NAMALWA (cell line): ENCODE measurements at regions not wholly inside any gene's neighbourhood (a gene's known extent, or its start where the extent isn't known, plus 50 kb on each side); places are given as distances from the start of the nearest gene placed in this dataset.

Source experiments
- DNase-seq: peaks from one replicate; pipeline ENCODE4 v3.0.0-alpha.2; 2015; ENCODE audit warnings: low spot score

DNA sequence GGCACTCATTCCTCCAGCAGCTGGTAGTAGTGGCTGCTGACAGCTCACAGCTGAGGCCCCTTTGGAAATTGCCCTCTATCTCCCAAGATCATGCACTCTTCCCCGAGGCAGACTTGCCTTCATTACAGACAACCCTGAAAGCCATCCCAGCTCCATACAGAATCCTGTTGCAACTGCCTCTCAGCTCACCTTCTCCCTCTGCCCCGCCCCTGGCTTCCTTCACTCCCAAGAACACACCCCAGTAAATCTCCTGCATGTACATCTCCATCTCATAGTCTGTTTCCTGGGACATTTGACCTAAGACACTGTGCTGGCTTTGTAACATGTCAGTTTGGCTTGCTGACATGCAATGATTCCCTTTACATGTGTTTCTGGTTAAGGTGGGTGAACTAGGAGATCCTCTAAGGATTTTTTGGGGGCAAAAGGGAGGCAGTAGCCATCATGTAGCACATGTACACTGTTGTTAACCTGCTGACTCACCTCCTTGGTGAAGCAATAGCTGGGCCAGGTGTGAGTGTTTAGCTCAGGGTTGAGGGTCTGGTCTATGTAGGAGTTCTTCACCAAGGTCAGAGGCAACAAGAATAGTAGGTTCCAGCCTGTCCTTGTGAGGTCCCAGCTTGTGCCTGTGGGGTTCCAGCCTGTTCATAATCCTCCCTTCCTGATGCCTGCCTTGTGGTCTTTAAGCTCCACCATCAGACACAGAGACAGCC, 179.6 kb downstream of the CSNK2A3 start:
- no peak for DNase-seq

- DNase-seq = peak; percentile 86
Measured at GRCh38 chr11:11171854-11172253, 181.2 kb downstream of the CSNK2A3 start.

DNA sequence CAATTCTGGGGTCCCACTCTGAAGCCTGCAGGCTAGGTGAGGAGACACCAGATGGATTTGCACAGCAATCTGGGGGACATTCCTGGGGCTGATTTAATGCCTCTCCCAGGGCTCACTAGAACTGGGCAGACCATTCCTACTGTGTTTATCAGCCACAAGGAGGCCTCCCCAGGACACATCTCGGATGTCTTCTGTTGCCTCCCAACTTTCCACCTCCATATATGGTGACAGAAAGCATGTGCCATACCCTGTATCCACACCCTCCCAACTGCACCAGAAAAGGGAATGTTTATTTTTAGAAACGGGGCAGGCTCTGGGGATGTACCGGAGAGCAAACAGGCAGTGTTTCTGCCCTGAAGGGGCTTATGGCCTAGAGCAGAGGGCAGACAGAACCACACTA, 181.8 kb downstream of the CSNK2A3 start:
- DNase-seq = no peak

- DNase-seq = no peak
Measured at GRCh38 chr11:11170352-11171084, 182.5 kb downstream of the CSNK2A3 start.

GRCh38 chr11:11169715-11170351, 183.2 kb downstream of the CSNK2A3 start:
- no peak for DNase-seq

GRCh38 chr11:11167806-11168205, 185.2 kb downstream of the CSNK2A3 start:
- no peak for DNase-seq

- DNase-seq = no peak
Measured at GRCh38 chr11:11164334-11164690, 188.7 kb downstream of the CSNK2A3 start.

DNA sequence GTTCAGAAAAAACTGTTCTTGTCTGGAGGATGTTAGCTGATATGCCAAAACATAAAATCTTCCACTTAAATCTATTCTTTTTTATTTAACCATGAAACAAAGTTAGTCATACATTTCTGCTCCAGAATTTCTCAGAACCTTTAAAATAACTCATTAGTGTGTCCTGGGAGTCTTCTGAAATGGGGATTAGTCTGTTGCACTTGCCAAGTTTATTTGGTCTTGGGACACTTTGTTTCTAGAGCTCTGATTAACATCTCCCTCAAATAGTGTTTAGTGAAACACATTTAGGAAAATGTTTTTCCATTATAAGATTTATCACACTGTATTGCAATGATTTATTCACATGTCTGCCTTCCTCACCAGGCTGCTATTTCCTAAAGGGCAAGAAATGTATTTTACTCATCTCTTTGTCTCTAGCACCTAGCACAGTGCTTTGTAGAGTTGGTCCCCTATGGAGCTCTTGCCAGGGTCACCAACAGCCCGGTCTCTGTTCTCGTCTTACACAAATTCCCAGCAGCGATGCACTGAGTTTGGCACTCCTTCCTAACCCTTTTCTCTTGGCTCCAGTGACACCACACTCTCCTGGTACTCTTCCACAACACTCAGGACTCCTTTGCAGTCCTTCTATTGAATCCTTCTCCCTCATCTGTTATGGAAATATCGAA, 189.2 kb downstream of the CSNK2A3 start:
- DNase-seq = no peak

GRCh38 chr11:11163236-11163635, 189.8 kb downstream of the CSNK2A3 start:
- DNase-seq = peak; percentile 13

DNA sequence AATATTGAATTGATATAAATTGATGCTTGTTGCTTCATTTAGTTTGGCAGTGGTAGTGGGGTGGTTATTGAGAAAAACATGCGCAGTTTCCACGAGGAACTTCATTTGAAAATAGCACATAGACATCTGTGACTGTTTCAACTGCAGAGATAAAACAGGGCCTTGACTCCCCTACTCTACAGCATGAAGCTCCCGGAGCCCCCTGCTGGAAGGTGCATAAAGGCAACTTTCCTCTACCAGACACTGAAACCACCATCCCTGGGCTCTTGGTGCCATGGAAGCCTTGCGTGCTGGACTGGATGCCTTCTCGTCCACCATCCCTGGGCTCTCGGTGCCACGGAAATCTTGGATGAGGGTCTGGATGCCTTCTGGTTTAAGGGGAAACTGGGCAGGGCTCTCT, 195.9 kb downstream of the CSNK2A3 start:
- peak; percentile 69 for DNase-seq

DNA sequence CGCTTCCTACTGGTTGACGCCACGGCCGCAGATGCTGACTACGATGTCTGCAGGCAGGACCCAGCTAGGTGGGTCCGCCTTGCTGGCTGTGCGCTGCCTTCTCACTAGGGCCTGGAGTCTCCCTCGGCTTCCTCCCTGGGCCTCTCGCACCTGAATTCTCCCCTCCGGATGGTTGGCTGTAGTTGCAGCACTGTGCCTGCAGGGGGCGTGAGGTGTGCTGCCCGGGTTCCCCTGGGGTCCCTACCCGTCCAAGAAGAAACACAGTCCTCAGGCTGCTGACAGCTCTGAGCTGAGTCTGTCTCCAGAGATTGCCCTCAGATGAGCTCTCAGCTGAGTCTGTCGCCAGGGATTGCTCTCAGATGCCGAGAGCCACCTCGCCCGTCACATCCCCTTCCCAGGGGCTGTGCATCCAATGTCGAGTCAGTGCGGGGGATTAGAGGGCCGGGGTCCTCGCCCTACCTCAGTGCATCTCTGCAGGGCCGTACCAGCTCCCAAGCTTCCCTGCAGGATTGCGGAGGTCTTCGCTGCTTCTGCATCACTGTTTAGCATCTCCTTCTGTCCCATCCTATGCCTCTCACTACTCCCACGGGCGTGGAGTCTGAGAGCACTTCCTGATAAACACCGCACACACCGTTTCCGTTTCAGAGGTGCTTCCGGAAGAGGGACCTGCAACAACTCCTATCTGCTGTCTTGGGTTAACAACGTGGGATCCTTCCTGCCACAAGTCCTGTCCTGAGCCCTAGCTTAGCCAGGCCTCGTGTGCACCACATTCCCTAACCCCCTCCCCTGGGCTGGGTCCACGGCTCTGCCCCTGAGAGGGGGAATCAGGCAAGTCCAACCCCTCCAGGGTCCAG, 196.9 kb downstream of the CSNK2A3 start:
- DNase-seq = peak; percentile 56

DNA sequence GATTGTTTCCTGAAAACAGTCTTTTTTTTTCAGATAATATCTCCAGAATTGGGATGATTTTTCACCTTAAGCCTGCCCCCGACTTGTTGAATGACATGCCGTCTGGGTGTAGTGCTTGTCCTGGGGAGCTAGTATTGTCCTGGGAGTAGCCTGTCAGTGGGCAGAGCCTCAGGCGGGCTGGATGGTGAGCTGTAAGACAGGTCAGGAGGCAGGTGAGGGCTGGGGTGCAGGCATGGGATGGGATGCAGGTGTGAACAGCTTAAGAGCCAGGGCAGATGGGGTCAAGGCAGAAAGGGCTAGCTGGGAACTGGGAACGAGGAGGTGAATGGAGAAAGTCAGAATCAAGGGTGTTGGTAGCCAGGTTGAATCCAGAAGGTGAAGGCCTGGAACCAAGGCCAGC, 200.2 kb downstream of the CSNK2A3 start:
- DNase-seq = no peak

- DNase-seq = no peak
Measured at GRCh38 chr11:11149671-11150459, 203.2 kb downstream of the CSNK2A3 start.

GRCh38 chr11:11148596-11148995, 204.5 kb downstream of the CSNK2A3 start:
- DNase-seq = no peak

GRCh38 chr11:11148104-11148509, 204.9 kb downstream of the CSNK2A3 start:
- peak; percentile 6 for DNase-seq

DNA sequence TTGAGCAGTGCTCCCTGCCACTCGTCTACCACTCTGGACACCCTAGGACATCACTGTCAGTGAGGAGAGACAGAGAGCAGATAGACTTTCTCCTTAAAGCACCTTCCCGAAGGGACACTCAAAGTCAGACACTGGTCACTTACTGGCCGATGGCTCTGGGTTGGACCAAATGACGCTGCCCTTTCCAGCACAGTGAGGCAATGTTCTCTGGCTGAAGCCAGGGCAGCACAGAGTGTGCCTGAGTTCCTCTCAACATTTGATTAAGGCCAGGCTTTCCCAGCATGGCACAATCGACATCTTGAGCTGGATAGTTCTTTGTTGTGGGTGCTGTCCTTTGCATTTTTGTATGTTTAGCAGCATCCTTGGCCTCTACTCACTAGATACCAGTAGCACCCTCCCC, 206.2 kb downstream of the CSNK2A3 start:
- DNase-seq = no peak

DNA sequence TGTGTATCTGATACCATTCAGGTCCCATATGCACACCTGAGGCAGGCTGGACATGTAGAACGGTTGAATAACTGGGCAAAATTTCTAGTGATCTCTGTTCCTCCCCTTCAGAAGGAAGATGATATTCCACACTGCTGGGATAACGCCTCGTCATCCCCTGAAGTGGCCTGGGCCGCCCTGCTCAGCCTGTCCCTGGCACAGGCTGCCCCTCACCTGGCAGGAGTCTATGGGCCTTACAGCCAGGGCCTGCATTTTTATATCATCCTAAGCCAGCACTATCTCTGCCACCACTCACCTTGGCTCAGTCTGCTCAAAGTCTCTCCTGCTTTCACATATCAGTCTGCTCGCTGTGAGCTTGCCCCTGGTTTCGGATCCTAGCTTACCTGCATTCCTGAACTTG, 209.2 kb downstream of the CSNK2A3 start:
- DNase-seq = no peak

DNA sequence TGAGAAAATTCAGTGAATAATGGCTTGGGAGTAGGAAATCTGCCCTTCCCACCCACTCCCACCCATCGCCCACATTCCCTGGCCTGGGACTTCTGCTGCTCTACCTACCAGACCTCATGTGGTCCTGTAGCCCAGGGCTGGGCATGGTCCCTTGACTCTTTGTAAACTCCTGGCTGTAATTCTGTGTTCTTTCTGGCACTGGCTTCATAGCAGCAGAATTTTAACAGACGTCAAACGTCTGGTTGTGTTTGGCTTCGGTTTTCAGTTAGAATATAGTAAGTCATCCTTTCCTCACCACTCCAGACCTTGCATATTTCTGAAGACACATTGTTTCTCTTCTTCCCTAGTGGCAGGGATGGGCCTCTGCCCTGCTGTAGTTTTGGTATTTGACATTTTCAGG, 210.6 kb downstream of the CSNK2A3 start:
- no peak for DNase-seq

DNA sequence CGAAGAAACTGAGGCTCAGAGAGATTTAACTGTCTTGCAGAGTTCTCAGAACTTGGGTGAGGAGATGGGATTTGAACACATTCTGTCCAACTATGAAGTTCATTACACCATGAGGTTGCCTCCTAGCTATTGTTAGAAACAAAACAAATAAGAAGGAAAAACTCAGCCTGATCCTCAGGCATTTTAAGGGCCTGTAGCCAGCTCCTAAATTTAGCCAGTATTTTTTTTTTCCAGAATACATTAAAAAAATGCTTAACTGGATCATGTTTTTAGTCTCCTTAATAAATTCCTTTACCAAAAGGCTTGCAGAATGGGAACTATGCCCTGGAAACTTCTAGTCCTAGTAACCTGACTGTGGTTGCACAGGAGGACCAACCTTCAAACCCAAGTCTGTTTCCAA, 212.0 kb downstream of the CSNK2A3 start:
- DNase-seq = no peak

DNA sequence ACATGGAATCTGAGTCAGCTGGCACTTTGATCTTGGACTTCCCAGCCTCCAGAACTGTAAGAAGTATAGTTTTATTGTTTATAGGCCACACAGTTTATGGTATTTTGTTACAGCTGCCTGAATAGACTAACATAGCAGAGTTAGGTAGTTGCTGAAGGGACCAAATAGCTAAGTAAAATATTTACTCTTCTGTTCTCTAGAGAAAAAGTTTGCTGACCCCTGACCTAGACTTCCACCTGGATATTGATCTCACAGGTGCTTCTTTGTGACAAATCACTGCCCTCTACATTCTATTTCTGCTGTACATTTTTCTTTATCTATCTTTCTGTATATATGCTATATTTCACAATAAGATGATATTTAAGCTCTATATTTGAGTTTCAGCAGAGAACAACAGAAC, 212.5 kb downstream of the CSNK2A3 start:
- no peak for DNase-seq

DNA sequence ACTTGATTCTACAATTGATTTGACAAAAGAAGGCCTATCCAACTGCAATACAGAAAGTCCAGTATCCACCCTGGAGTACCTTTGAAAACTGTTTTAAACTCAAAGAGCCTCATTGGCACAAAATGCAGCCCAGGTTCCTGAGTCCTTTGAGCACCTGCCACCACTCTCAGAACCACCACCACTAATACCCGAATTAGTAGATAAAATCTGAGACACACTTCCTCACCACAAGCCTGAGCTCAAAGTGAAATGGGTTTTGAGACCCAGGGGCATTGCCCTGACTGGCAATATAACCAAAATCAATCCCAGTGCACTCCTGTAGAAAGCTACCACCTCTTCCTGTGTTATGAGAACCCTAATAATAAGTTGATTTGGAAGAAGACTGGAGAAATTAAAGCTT, 215.7 kb downstream of the CSNK2A3 start:
- no peak for DNase-seq
